Suppressor macrophage (primary cell): ENCODE measurements at regions not wholly inside any gene's neighbourhood (a gene's known extent, or its start where the extent isn't known, plus 50 kb on each side); places are given as distances from the start of the nearest gene placed in this dataset.

Experiments used
- DNase-seq, 4 experiments: peaks; one replicate each; pipeline ENCODE4 v3.0.0-alpha.2; 2020 to 2022

GRCh38 chr2:37809931-37810570, 115.0 kb upstream of the RMDN2 start:
- no peak for DNase-seq

- DNase-seq, result peak in 1 of 4 experiments; percentile 17
Observed at GRCh38 chr2:37812414-37812813, 112.7 kb upstream of the RMDN2 start.

GRCh38 chr2:37812941-37813730, 112.0 kb upstream of the RMDN2 start:
- DNase-seq, result no peak

GRCh38 chr2:37816036-37816435, 109.1 kb upstream of the RMDN2 start:
- DNase-seq, result no peak

- DNase-seq, result no peak
Observed at GRCh38 chr2:37816686-37817085, 108.4 kb upstream of the RMDN2 start.

GRCh38 chr2:37819186-37819585, 105.9 kb upstream of the RMDN2 start:
- peak in 1 of 4 experiments; percentile 27 for DNase-seq

- peak in 1 of 4 experiments; percentile 30 for DNase-seq
Observed at GRCh38 chr2:37820471-37820986, 104.6 kb upstream of the RMDN2 start.

GRCh38 chr2:37825586-37825985, 99.5 kb upstream of the RMDN2 start:
- DNase-seq, result peak in 2 of 4 experiments; percentile 28 to 46

- DNase-seq, result no peak
Observed at GRCh38 chr2:37826611-37827010, 98.5 kb upstream of the RMDN2 start.

GRCh38 chr2:37827455-37827854, 97.6 kb upstream of the RMDN2 start:
- no peak for DNase-seq

GRCh38 chr2:37827911-37828511, 97.1 kb upstream of the RMDN2 start:
- peak; percentile 30 to 67 (median 58) for DNase-seq

- DNase-seq, result peak; percentile 80 to 97 (median 92)
Observed at GRCh38 chr2:37829202-37829601, 95.9 kb upstream of the RMDN2 start.

GRCh38 chr2:37829616-37830395, 95.3 kb upstream of the RMDN2 start:
- DNase-seq, result no peak

- no peak for DNase-seq
Observed at GRCh38 chr2:37830636-37831035, 94.5 kb upstream of the RMDN2 start.

- no peak for DNase-seq
Observed at GRCh38 chr2:37831081-37831780, 93.9 kb upstream of the RMDN2 start.

GRCh38 chr2:37832590-37833197, 92.4 kb upstream of the RMDN2 start:
- peak; percentile 87 to 94 (median 92) for DNase-seq

- DNase-seq, result no peak
Observed at GRCh38 chr2:37833423-37833822, 91.7 kb upstream of the RMDN2 start.

- no peak for DNase-seq
Observed at GRCh38 chr2:37836270-37836669, 88.8 kb upstream of the RMDN2 start.

- no peak for DNase-seq
Observed at GRCh38 chr2:37836711-37837110, 88.4 kb upstream of the RMDN2 start.

- DNase-seq, result no peak
Observed at GRCh38 chr2:37837628-37838328, 87.3 kb upstream of the RMDN2 start.
